Stomach (tissue), 4 donors: ENCODE measurements at regions not wholly inside any gene's neighbourhood (a gene's known extent, or its start where the extent isn't known, plus 50 kb on each side); places are given as distances from the start of the nearest gene placed in this dataset.

Experiments
- EP300 ChIP-seq: sonication (generic); formaldehyde crosslinking; IDR thresholded peaks from one replicate; pipeline ENCODE4 v1.6.1; 2017; ENCODE audit warnings: antibody characterized with exemption
- POLR2A ChIP-seq, 4 donors: fragments of 450-650 bp; IDR thresholded peaks; one replicate each; pipeline ENCODE4 v1.6.1; 2016; ENCODE audit warnings: antibody characterized with exemption in 4 of 4, control low read depth in 2 of 4, mild to moderate bottlenecking in 1 of 4, moderate library complexity in 1 of 4
- TF ChIP-seq, protein P1 (sequence below), 7 experiments: fragments of 450-650 bp in 4 of 7; fragments of 200-600 bp in 3 of 7; sonication (generic) in 3 of 7; IDR thresholded peaks; one replicate each; pipeline ENCODE4 v1.5.1; 2016 to 2019; ENCODE audit warnings: antibody characterized with exemption in 7 of 7, control low read depth in 2 of 7, mild to moderate bottlenecking in 1 of 7

DNA sequence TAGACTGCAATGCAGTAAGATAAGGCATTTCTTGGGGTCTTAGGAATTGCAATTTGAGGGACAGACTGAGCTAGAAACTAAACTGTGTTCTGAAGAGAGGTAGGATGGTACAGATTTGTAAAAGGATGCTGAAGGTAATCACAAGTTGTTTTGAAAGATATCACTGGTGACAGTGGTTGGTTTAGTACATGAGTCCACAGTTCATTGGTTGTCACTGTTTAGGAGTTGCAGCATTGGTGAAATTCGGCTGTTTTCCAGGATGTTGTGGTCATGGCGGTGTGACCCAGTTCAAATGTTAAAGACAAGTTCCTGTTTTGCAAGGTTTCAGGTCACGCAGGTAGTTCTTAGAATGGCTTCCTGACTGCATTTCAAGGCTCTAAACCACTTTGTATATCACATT lies 292.8 kb upstream of the B3GALT2 start:
- TF ChIP-seq, protein P1, sequence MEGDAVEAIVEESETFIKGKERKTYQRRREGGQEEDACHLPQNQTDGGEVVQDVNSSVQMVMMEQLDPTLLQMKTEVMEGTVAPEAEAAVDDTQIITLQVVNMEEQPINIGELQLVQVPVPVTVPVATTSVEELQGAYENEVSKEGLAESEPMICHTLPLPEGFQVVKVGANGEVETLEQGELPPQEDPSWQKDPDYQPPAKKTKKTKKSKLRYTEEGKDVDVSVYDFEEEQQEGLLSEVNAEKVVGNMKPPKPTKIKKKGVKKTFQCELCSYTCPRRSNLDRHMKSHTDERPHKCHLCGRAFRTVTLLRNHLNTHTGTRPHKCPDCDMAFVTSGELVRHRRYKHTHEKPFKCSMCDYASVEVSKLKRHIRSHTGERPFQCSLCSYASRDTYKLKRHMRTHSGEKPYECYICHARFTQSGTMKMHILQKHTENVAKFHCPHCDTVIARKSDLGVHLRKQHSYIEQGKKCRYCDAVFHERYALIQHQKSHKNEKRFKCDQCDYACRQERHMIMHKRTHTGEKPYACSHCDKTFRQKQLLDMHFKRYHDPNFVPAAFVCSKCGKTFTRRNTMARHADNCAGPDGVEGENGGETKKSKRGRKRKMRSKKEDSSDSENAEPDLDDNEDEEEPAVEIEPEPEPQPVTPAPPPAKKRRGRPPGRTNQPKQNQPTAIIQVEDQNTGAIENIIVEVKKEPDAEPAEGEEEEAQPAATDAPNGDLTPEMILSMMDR (IDR thresholded peaks at IDR 0.05): no peak
- TF ChIP-seq POLR2A (IDR thresholded peaks at IDR 0.05) (no peak), EP300 (no peak)
